Trophoblast cell (in vitro differentiated cells and primary cell): ENCODE measurements at regions not wholly inside any gene's neighbourhood (a gene's known extent, or its start where the extent isn't known, plus 50 kb on each side); places are given as distances from the start of the nearest gene placed in this dataset.

Experiments
- DNase-seq, 2 donors: peaks; one replicate each; pipeline ENCODE4 v3.0.0-alpha.2; 2016
- H2AFZ ChIP-seq: 2 replicates; pipeline ENCODE4 v1.6.1; 2013; ENCODE audit warnings: low read length, moderate library complexity, mild to moderate bottlenecking; ENCODE audit not compliant: insufficient read depth, poor library complexity
- H2AK5ac ChIP-seq: 2 replicates; pipeline ENCODE4 v1.6.1; 2013; ENCODE audit warnings: mild to moderate bottlenecking, low read length
- H2BK120ac ChIP-seq: 2 replicates; pipeline ENCODE4 v1.6.1; 2013; ENCODE audit warnings: low read length, mild to moderate bottlenecking, moderate library complexity; ENCODE audit not compliant: insufficient read depth, poor library complexity
- H2BK12ac ChIP-seq: 2 replicates; pipeline ENCODE4 v1.6.1; 2013; ENCODE audit warnings: mild to moderate bottlenecking, low read length, moderate library complexity
- H2BK5ac ChIP-seq: 2 replicates; pipeline ENCODE4 v1.6.1; 2013; ENCODE audit warnings: low read length, low read depth, moderate library complexity, mild to moderate bottlenecking; ENCODE audit not compliant: poor library complexity
- H3K14ac ChIP-seq: 2 replicates; pipeline ENCODE4 v1.6.1; 2013; ENCODE audit warnings: mild to moderate bottlenecking, low read length
- H3K18ac ChIP-seq: 2 replicates; pipeline ENCODE4 v1.6.1; 2013; ENCODE audit warnings: mild to moderate bottlenecking, low read length
- H3K23ac ChIP-seq: 2 replicates; pipeline ENCODE4 v1.6.1; 2013; ENCODE audit warnings: low read length
- H3K27ac ChIP-seq: 2 replicates; pipeline ENCODE4 v1.5.1; 2013; ENCODE audit warnings: low read depth, mild to moderate bottlenecking, inconsistent platforms, low read length, moderate library complexity
- H3K27me3 ChIP-seq: 2 replicates; pipeline ENCODE4 v1.6.1; 2013; ENCODE audit warnings: inconsistent platforms, mild to moderate bottlenecking, low read length, moderate library complexity; ENCODE audit not compliant: insufficient read depth
- H3K36me3 ChIP-seq, 2 experiments: 1 replicate in 1 of 2; 2 replicates in 1 of 2; pipeline ENCODE4 v1.6.1; 2013; ENCODE audit warnings: low read length in 2 of 2, mild to moderate bottlenecking in 2 of 2, moderate library complexity in 1 of 2; ENCODE audit not compliant: insufficient read depth in 2 of 2, control insufficient read depth in 1 of 2
- H3K4ac ChIP-seq: 2 replicates; pipeline ENCODE4 v1.6.1; 2013; ENCODE audit warnings: low read depth, mild to moderate bottlenecking, low read length, moderate library complexity
- H3K4me1 ChIP-seq, 2 experiments: 1 replicate in 1 of 2; 2 replicates in 1 of 2; pipeline ENCODE4 v1.6.1; 2013; ENCODE audit warnings: low read length in 2 of 2, mild to moderate bottlenecking in 2 of 2, moderate library complexity in 1 of 2; ENCODE audit not compliant: insufficient read depth in 2 of 2, control insufficient read depth in 1 of 2
- H3K4me2 ChIP-seq: 2 replicates; pipeline ENCODE4 v1.6.1; 2013; ENCODE audit warnings: inconsistent platforms, mild to moderate bottlenecking, low read length, moderate library complexity
- H3K4me3 ChIP-seq: 2 replicates; pipeline ENCODE4 v1.5.1; 2013; ENCODE audit warnings: mild to moderate bottlenecking, low read depth, low read length, inconsistent platforms
- H3K79me1 ChIP-seq: one replicate; pipeline ENCODE4 v1.6.1; 2013; ENCODE audit warnings: low read length
- H3K79me2 ChIP-seq: 2 replicates; pipeline ENCODE4 v1.6.1; 2013; ENCODE audit warnings: low read length, mild to moderate bottlenecking; ENCODE audit not compliant: control insufficient read depth, insufficient read depth, poor library complexity
- H3K9ac ChIP-seq: 2 replicates; pipeline ENCODE4 v1.6.1; 2013; ENCODE audit warnings: mild to moderate bottlenecking, low read length
- H3K9me3 ChIP-seq: 2 replicates; pipeline ENCODE4 v1.6.1; 2013; ENCODE audit warnings: low read depth, mild to moderate bottlenecking, control low read depth, inconsistent platforms, low read length; ENCODE audit not compliant: insufficient read depth
- H4K12ac ChIP-seq: 2 replicates; pipeline ENCODE4 v1.6.1; 2013; ENCODE audit warnings: low read depth, mild to moderate bottlenecking, low read length, moderate library complexity
- H4K8ac ChIP-seq: 2 replicates; pipeline ENCODE4 v1.6.1; 2013; ENCODE audit warnings: low read depth, mild to moderate bottlenecking, low read length, moderate library complexity
- H4K91ac ChIP-seq: one replicate; pipeline ENCODE4 v1.6.1; 2013; ENCODE audit warnings: low read depth, mild to moderate bottlenecking, low read length, moderate library complexity
- WGBS: extraction: QIAGEN DNeasy Blood & Tissue Kit; methylation state at CpG from one replicate; pipeline ENCODE4 v1.1.7; 2013; ENCODE audit warnings: missing lambda C conversion rate; ENCODE audit not compliant: insufficient read length, insufficient coverage; ENCODE audit errors: extremely low coverage; 5-methylcytosine and 5-hydroxymethylcytosine counted together

- Histone ChIP-seq H3K18ac (no peak overlapping the region), H4K12ac (no peak overlapping the region), H3K9me3 (no peaks in the 10 kb centered on the region), H3K4ac (no peak overlapping the region), H3K4me2 (no peak overlapping the region), H2BK5ac (no peak overlapping the region), H2AFZ (no peak overlapping the region), H3K79me1 (no peaks in the 10 kb centered on the region), H3K79me2 (no peaks in the 10 kb centered on the region), H3K27me3 (no peaks in the 10 kb centered on the region), H2BK120ac (no peak overlapping the region), H4K8ac (no peak overlapping the region), H3K4me3 (no peak overlapping the region), H4K91ac (no peak overlapping the region), H3K4me1 (no peaks in the 10 kb centered on the region), H3K36me3 (no peaks in the 10 kb centered on the region), H3K14ac (no peak overlapping the region), H2AK5ac (no peak overlapping the region), H3K27ac (no peak overlapping the region), H3K9ac (no peak overlapping the region), H3K23ac (no peak overlapping the region), H2BK12ac (no peak overlapping the region)
- no peak for DNase-seq
- no CpG with 5 or more reads among the region's 5 CpGs for WGBS
Measured at GRCh38 chr18:54517521-54517920, 73.5 kb upstream of the DYNAP start.

- WGBS = no CpG with 5 or more reads among the region's 1 CpG
- Histone ChIP-seq H4K8ac (no peak overlapping the region), H2AFZ (no peak overlapping the region)
Measured at GRCh38 chr18:54521846-54522245, 69.2 kb upstream of the DYNAP start.

DNA sequence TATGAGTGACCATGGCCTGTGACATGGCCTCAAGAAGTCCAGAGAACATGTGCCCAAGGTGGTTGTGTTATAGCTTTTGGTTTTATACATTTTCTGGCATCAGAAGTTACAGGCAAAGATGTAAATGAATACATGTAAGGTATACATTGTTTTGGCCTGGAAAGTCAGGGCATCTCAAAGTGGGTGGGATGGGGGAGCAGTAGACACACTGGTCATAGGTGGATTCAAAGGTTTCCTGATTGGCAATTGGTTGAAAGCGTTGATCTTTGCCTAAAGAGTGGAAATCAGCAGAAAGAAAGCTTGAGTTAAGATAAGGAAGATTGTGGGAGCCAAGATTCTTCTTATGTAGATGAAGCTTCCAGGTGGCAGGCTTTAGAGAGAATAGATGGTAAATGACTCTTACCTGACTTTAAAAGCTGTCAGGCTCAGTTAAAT is 62.1 kb upstream of the DYNAP start:
- H2AK5ac ChIP-seq = no peak overlapping the region
- no peaks in the 10 kb centered on the region for H3K79me2 ChIP-seq
- peaks cover 7% of the 10 kb centered on the region in 2 experiments for H3K4me1 ChIP-seq
- H3K18ac ChIP-seq = no peak overlapping the region
- no peak overlapping the region for H2BK12ac ChIP-seq
- H2BK120ac ChIP-seq = no peak overlapping the region
- no peaks in the 10 kb centered on the region for H3K79me1 ChIP-seq
- H2AFZ ChIP-seq = no peak overlapping the region
- H3K4me3 ChIP-seq = no peak overlapping the region
- no peak overlapping the region for H3K27ac ChIP-seq
- no peak overlapping the region for H3K14ac ChIP-seq
- no peak overlapping the region for H3K23ac ChIP-seq
- no peaks in the 10 kb centered on the region for H3K36me3 ChIP-seq
- H4K91ac ChIP-seq = no peak overlapping the region
- no peak overlapping the region for H3K4me2 ChIP-seq
- H3K9ac ChIP-seq = no peak overlapping the region
- no peak overlapping the region for H4K12ac ChIP-seq
- no peak overlapping the region for H4K8ac ChIP-seq
- peaks cover 1% of the 10 kb centered on the region for H3K9me3 ChIP-seq
- WGBS = no CpG with 5 or more reads among the region's 1 CpG
- no peak overlapping the region for H3K4ac ChIP-seq
- no peak overlapping the region for H2BK5ac ChIP-seq
- no peaks in the 10 kb centered on the region for H3K27me3 ChIP-seq
- no peak for DNase-seq

More at GRCh38 chr18:54521846-54522245, 69.2 kb upstream of the DYNAP start:
- Histone ChIP-seq H3K79me1 (no peaks in the 10 kb centered on the region), H2BK120ac (no peak overlapping the region), H3K23ac (no peak overlapping the region), H3K79me2 (no peaks in the 10 kb centered on the region), H3K4me2 (no peak overlapping the region), H3K36me3 (no peaks in the 10 kb centered on the region), H2BK12ac (no peak overlapping the region), H3K9ac (no peak overlapping the region), H2BK5ac (no peak overlapping the region), H3K14ac (no peak overlapping the region), H2AK5ac (no peak overlapping the region), H3K9me3 (no peaks in the 10 kb centered on the region), H3K27me3 (no peaks in the 10 kb centered on the region), H3K18ac (no peak overlapping the region), H3K4me3 (no peak overlapping the region), H4K91ac (no peak overlapping the region), H3K27ac (no peak overlapping the region), H3K4ac (no peak overlapping the region), H3K4me1 (no peaks in the 10 kb centered on the region), H4K12ac (no peak overlapping the region)
- no peak for DNase-seq

GRCh38 chr18:54529444-54529843 is 61.6 kb upstream of the DYNAP start:
- no CpG with 5 or more reads among the region's 2 CpGs for WGBS
- Histone ChIP-seq H3K27me3 (no peaks in the 10 kb centered on the region), H4K8ac (no peak overlapping the region), H2BK12ac (no peak overlapping the region), H3K4me3 (no peak overlapping the region), H3K9me3 (peaks cover 1% of the 10 kb centered on the region), H3K79me1 (no peaks in the 10 kb centered on the region), H4K12ac (no peak overlapping the region), H2BK5ac (no peak overlapping the region), H2BK120ac (no peak overlapping the region), H2AK5ac (no peak overlapping the region), H4K91ac (no peak overlapping the region), H3K27ac (no peak overlapping the region), H3K4me1 (peaks cover 7% of the 10 kb centered on the region in 2 experiments), H3K14ac (no peak overlapping the region), H3K23ac (no peak overlapping the region), H2AFZ (no peak overlapping the region), H3K4ac (no peak overlapping the region), H3K4me2 (no peak overlapping the region), H3K36me3 (no peaks in the 10 kb centered on the region), H3K18ac (no peak overlapping the region), H3K9ac (no peak overlapping the region), H3K79me2 (no peaks in the 10 kb centered on the region)
- DNase-seq = no peak
